Activated naive CD8-positive, alpha-beta T cell treated with anti-CD3 and anti-CD28 coated beads for 36 hours (primary cell): ENCODE measurements at regions not wholly inside any gene's neighbourhood (a gene's known extent, or its start where the extent isn't known, plus 50 kb on each side); places are given as distances from the start of the nearest gene placed in this dataset.
"Not testable (repeated sequence)": the region's sequence is repeated elsewhere in the genome, so short reads cannot be mapped to it uniquely, and the experiment has no call there.

Experiments
- DNase-seq: peaks from one replicate; pipeline ENCODE4 v3.0.0; 2021
- H3K27ac Mint-ChIP-seq: one replicate; pipeline ENCODE4 v1.8.0; 2022; ENCODE audit warnings: mild to moderate bottlenecking, moderate library complexity, mixed read lengths
- H3K27me3 Mint-ChIP-seq: one replicate; pipeline ENCODE4 v1.8.0; 2022; ENCODE audit warnings: mild to moderate bottlenecking, mixed read lengths
- H3K36me3 Mint-ChIP-seq: one replicate; pipeline ENCODE4 v1.8.0; 2021; ENCODE audit warnings: mild to moderate bottlenecking, mixed read lengths
- H3K4me1 Mint-ChIP-seq: one replicate; pipeline ENCODE4 v1.8.0; 2021; ENCODE audit warnings: mixed read lengths
- H3K4me3 Mint-ChIP-seq: one replicate; pipeline ENCODE4 v1.8.0; 2022; ENCODE audit warnings: mild to moderate bottlenecking, moderate library complexity, mixed read lengths
- H3K9me3 Mint-ChIP-seq: one replicate; pipeline ENCODE4 v1.8.0; 2022; ENCODE audit warnings: mixed read lengths

DNA sequence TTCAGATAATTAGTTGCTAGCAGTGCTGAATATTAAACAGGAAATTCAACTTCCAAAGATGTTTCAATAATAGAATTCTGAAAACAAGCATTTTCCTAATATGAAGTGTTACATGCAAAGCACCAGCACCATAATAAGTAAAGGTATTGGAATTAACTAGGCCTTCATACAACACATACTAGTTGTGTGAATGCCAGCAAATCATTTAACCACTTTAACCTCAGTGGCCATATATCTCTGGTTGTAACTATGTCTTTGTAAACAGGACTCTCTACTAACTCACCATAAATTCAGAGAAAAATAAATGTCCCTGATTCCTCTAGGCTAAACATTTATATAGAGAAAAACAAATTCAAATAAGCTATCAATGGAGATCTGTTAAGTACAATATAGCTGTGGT, 65.1 kb upstream of the NBPF26 start:
- H3K36me3 Mint-ChIP-seq, H3K27me3 Mint-ChIP-seq, H3K4me1 Mint-ChIP-seq: not testable (repeated sequence)

GRCh38 chr1:120659133-120659532, 64.6 kb upstream of the NBPF26 start:
- not testable (repeated sequence) for H3K9me3 Mint-ChIP-seq, H3K27ac Mint-ChIP-seq, H3K27me3 Mint-ChIP-seq, DNase-seq, H3K36me3 Mint-ChIP-seq, H3K4me1 Mint-ChIP-seq, H3K4me3 Mint-ChIP-seq

More for the DNA sequence above, 65.1 kb upstream of the NBPF26 start:
- not testable (repeated sequence) for H3K9me3 Mint-ChIP-seq, DNase-seq, H3K27ac Mint-ChIP-seq, H3K4me3 Mint-ChIP-seq

DNA sequence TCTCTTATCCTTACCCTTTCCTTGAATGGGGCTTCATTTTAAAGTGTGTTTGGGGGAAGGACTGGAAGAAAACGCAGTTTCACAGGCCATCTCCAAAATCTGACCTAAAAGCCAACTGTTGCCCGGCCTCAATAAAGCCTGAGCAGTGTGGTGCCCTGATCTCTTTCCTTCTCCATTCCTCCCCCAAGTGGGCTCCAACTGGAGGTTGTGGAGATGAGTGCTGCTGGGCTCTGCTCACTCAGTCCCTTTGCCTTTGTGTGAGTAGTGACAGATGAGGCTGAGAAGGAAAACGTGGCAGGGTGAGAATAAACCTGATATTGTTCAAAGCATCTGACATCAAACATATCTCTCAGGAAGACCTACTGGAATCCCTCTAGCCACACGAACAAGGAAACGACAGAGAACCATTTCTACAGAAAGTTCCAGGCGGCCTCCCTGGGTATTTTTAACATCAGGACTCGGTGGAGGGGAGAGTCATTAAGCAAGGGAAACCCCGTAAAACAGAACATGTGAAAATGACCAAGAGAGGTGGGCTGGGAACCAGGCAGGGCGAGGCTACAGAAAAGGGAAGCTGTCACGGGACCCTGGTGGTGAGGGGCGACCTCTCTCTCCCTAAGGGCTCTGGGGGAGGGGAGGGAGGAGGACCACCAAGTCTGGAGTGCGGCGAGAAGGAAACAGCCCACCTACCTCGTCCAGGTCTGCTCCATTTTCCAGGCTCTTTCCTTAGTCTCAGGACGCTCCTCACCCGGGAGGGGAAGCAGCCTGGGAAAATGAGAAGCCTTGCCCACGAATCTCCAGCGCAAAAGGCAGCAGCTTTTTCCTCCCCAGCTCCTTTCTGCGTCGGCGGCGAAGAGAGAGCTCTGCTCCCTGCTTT, 59.1 kb upstream of the NBPF26 start:
- not testable (repeated sequence) for H3K27me3 Mint-ChIP-seq, H3K36me3 Mint-ChIP-seq, H3K9me3 Mint-ChIP-seq, H3K4me1 Mint-ChIP-seq, DNase-seq, H3K27ac Mint-ChIP-seq
- peak overlapping the region; percentile 80 for H3K4me3 Mint-ChIP-seq

DNA sequence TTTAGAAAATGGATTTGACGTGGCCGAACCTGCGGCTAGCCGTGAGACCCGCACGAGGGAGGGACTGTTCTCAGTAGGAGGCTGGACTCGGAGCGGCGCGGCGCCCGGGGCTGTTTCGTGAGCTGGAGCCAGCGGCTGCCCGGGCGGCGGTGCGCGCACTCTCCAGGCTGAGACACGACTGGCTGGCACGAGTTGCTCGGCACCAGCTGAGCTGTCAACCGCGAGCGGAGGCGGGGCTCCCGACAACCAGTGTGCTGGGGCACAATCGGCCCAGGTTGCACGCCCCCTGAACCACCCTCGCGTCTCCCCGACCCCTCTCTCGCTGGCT, 58.5 kb upstream of the NBPF26 start:
- not testable (repeated sequence) for H3K27me3 Mint-ChIP-seq, H3K9me3 Mint-ChIP-seq, H3K36me3 Mint-ChIP-seq, H3K27ac Mint-ChIP-seq, H3K4me1 Mint-ChIP-seq
- DNase-seq = peak; percentile 13
- peak overlapping the region; percentile 80 for H3K4me3 Mint-ChIP-seq

GRCh38 chr1:120668187-120668586, 55.6 kb upstream of the NBPF26 start:
- H3K36me3 Mint-ChIP-seq, H3K27ac Mint-ChIP-seq, DNase-seq, H3K27me3 Mint-ChIP-seq, H3K9me3 Mint-ChIP-seq, H3K4me3 Mint-ChIP-seq, H3K4me1 Mint-ChIP-seq: not testable (repeated sequence)
